ENCODE measurements at regions not wholly inside any gene's neighbourhood (a gene's known extent, or its start where the extent isn't known, plus 50 kb on each side); places are given as distances from the start of the nearest gene placed in this dataset.

DNA sequence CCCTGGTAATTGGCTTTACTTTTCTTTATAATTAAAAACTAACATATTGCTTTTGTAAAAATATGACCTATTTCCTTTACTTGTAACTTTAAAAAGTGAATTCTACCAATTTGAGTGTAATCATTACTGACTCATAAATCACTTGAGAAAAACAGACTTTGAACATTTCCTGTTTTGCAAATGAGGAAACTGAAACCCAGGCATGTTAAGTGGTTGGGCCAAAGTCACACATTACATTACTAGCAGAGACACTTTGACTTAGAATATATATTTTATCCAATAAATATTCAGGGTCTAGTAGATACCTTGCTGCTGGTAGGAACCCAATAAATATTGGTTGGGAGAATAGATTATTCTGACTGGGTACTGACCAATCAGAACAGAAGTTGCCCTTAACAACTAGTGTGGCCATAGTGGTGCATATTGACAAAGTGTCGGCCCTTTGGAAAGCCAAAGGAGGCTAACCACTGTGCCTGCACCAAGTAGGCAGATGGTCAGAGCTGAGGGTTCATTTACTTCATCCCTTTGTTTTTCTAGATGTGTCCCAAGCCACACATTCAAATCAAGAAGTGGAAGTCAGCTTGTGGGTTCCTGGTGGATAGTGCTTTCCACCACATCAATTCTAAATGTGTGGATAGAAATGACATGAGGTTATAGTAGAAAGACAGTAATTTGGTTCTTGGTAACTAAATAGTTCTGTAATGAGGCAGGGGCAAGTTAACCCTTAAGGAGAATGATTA, 365.1 kb upstream of the RIOK2 start (continued):
- TF ChIP-seq, protein P1, sequence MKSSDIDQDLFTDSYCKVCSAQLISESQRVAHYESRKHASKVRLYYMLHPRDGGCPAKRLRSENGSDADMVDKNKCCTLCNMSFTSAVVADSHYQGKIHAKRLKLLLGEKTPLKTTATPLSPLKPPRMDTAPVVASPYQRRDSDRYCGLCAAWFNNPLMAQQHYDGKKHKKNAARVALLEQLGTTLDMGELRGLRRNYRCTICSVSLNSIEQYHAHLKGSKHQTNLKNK (CRISPR knock-in tag; IDR thresholded peaks at IDR 0.05): no peak

- Mint-ChIP-seq H3K4me3 (no peak overlapping the region), H3K27ac (no peak overlapping the region), H3K36me3 (no peaks in the 10 kb centered on the region), H3K27me3 (ENCODE audit: low read depth) (no peaks in the 10 kb centered on the region), H3K4me1 (peaks cover 44% of the 10 kb centered on the region), H3K9me3 (peaks cover 8% of the 10 kb centered on the region)
- DNase-seq (ENCODE audit: low spot score): no peak
- TF ChIP-seq, protein P2, sequence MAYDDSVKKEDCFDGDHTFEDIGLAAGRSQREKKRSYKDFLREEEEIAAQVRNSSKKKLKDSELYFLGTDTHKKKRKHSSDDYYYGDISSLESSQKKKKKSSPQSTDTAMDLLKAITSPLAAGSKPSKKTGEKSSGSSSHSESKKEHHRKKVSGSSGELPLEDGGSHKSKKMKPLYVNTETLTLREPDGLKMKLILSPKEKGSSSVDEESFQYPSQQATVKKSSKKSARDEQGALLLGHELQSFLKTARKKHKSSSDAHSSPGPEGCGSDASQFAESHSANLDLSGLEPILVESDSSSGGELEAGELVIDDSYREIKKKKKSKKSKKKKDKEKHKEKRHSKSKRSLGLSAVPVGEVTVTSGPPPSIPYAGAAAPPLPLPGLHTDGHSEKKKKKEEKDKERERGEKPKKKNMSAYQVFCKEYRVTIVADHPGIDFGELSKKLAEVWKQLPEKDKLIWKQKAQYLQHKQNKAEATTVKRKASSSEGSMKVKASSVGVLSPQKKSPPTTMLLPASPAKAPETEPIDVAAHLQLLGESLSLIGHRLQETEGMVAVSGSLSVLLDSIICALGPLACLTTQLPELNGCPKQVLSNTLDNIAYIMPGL (CRISPR knock-in tag; IDR thresholded peaks at IDR 0.05): no peak
- TF ChIP-seq GRHL2 (CRISPR knock-in tag; IDR thresholded peaks at IDR 0.05; ENCODE audit: insufficient replicate concordance, severe bottlenecking) (no peak), ATF3 (CRISPR knock-in tag; conservative IDR thresholded peaks at IDR 0.05) (no peak)
- TF ChIP-seq, protein P3, sequence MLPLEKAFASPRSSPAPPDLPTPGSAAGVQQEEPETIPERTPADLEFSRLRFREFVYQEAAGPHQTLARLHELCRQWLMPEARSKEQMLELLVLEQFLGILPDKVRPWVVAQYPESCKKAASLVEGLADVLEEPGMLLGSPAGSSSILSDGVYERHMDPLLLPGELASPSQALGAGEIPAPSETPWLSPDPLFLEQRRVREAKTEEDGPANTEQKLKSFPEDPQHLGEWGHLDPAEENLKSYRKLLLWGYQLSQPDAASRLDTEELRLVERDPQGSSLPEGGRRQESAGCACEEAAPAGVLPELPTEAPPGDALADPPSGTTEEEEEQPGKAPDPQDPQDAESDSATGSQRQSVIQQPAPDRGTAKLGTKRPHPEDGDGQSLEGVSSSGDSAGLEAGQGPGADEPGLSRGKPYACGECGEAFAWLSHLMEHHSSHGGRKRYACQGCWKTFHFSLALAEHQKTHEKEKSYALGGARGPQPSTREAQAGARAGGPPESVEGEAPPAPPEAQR (CRISPR knock-in tag; IDR thresholded peaks at IDR 0.05): no peak
- ChIA-PET POLR2A (no interaction called here), CTCF (no interaction called here)
- ATAC-seq: no peak
These were observed 365.7 kb upstream of the RIOK2 start for GRCh38 chr5:97548739-97549080.

- Mint-ChIP-seq H3K9me3 (peaks cover 6% of the 10 kb centered on the region), H3K27me3 (ENCODE audit: low read depth) (no peaks in the 10 kb centered on the region), H3K27ac (no peak overlapping the region), H3K36me3 (no peaks in the 10 kb centered on the region), H3K4me1 (peaks cover 39% of the 10 kb centered on the region), H3K4me3 (no peak overlapping the region)
- ATAC-seq (no peak), DNase-seq (ENCODE audit: low spot score) (no peak)
- POLR2A ChIA-PET: no interaction called here
- TF ChIP-seq ZNF396 (CRISPR knock-in tag; IDR thresholded peaks at IDR 0.05; ENCODE audit: borderline replicate concordance) (no peak), ZNF263 (CRISPR knock-in tag; IDR thresholded peaks at IDR 0.05; ENCODE audit: low read depth) (no peak)
- CTCF ChIA-PET: no interaction called here
These were observed 366.4 kb upstream of the RIOK2 start for GRCh38 chr5:97549496-97549895.

- DNase-seq (ENCODE audit: low spot score): no peak
- TF ChIP-seq ZNF512 (CRISPR knock-in tag; IDR thresholded peaks at IDR 0.05; ENCODE audit: borderline replicate concordance): no peak
- TF ChIP-seq FOXJ3 (CRISPR knock-in tag; IDR thresholded peaks at IDR 0.05; ENCODE audit: borderline replicate concordance): no peak
- no peak for TF ChIP-seq FOXK1 (CRISPR knock-in tag; IDR thresholded peaks at IDR 0.05)
- no peak for TF ChIP-seq PRRX2 (CRISPR knock-in tag; IDR thresholded peaks at IDR 0.05)
- no peak for TF ChIP-seq NR2C2 (CRISPR knock-in tag; IDR thresholded peaks at IDR 0.05)
- no peak for TF ChIP-seq ZBTB43 (CRISPR knock-in tag; IDR thresholded peaks at IDR 0.05)
- no peak overlapping the region for H3K27ac Mint-ChIP-seq
- no peak overlapping the region for H3K4me3 Mint-ChIP-seq
- no peaks in the 10 kb centered on the region for H3K27me3 Mint-ChIP-seq (ENCODE audit: low read depth)
- no peaks in the 10 kb centered on the region for H3K36me3 Mint-ChIP-seq
- ATAC-seq: peak; percentile 71
- POLR2A ChIA-PET: no interaction called here
- CTCF ChIA-PET: interaction anchor here (1.5 kb wide), 1 partner anchor 16 kb away, joined by 10 read pairs; no protein-coding TSS in a partner anchor
- H3K9me3 Mint-ChIP-seq: peaks cover 6% of the 10 kb centered on the region
- H3K4me1 Mint-ChIP-seq: peaks cover 32% of the 10 kb centered on the region
These were observed 367.1 kb upstream of the RIOK2 start for GRCh38 chr5:97550164-97550563.

All from WTC11 (cell line).